MM.1S (cell line): ENCODE measurements at regions not wholly inside any gene's neighbourhood (a gene's known extent, or its start where the extent isn't known, plus 50 kb on each side); places are given as distances from the start of the nearest gene placed in this dataset.

Experiments
- EZH2 ChIP-seq: fragments of 300-600 bp; sonication (generic); optimal IDR thresholded peaks from 2 replicates; pipeline ENCODE3; 2017; ENCODE audit warnings: low read depth, mild to moderate bottlenecking, antibody characterized with exemption, low read length, mixed read lengths
- EZH2phosphoT487 ChIP-seq: fragments of 300-600 bp; sonication (generic); IDR thresholded peaks from 2 replicates; pipeline ENCODE4 v1.6.1; 2018; ENCODE audit warnings: antibody characterized with exemption, low read length
- TF ChIP-seq, protein P1 (sequence below): fragments of 300-600 bp; sonication (generic); IDR thresholded peaks from 2 replicates; pipeline ENCODE4 v1.5.1; 2016; ENCODE audit warnings: antibody characterized with exemption, low read length, mixed read lengths

DNA sequence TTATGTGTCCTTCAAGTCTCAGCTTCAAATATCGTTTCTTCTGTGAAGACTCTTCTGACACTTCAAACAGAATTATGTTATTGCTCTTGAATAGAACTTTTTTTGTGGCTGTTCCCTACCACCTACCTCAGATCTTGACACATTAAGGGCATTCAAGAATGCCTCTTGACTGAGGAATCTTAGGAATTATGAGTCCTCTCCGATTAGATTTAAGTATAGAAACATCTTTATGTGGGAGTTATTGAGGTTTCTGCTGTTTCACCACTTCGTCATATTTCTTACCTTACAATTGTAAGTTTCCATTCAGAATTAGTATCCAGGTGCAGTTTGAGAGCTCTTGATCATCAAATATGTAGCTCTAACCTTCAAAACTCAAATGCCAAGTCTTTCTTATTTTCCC lies 324.2 kb upstream of the NUDT12 start:
- no peak for TF ChIP-seq EZH2phosphoT487
- no peak for TF ChIP-seq EZH2
- TF ChIP-seq, protein P1, sequence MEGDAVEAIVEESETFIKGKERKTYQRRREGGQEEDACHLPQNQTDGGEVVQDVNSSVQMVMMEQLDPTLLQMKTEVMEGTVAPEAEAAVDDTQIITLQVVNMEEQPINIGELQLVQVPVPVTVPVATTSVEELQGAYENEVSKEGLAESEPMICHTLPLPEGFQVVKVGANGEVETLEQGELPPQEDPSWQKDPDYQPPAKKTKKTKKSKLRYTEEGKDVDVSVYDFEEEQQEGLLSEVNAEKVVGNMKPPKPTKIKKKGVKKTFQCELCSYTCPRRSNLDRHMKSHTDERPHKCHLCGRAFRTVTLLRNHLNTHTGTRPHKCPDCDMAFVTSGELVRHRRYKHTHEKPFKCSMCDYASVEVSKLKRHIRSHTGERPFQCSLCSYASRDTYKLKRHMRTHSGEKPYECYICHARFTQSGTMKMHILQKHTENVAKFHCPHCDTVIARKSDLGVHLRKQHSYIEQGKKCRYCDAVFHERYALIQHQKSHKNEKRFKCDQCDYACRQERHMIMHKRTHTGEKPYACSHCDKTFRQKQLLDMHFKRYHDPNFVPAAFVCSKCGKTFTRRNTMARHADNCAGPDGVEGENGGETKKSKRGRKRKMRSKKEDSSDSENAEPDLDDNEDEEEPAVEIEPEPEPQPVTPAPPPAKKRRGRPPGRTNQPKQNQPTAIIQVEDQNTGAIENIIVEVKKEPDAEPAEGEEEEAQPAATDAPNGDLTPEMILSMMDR: no peak
